Hepatocyte (in vitro differentiated cells): ENCODE measurements at regions not wholly inside any gene's neighbourhood (a gene's known extent, or its start where the extent isn't known, plus 50 kb on each side); places are given as distances from the start of the nearest gene placed in this dataset.
"Not testable (repeated sequence)": the region's sequence is repeated elsewhere in the genome, so short reads cannot be mapped to it uniquely, and the experiment has no call there.

Experiments
- DNase-seq: peaks from one replicate; pipeline ENCODE4 v3.0.0-alpha.2; 2016; ENCODE audit warnings: low spot score
- H2AFZ ChIP-seq: fragments of 200-600 bp; sonication (generic); 2 replicates; pipeline ENCODE4 v1.6.0; 2016; ENCODE audit warnings: antibody characterized with exemption, mild to moderate bottlenecking
- H3K27ac ChIP-seq: fragments of 200-600 bp; sonication (generic); 2 replicates; pipeline ENCODE4 v1.5.1; 2016; ENCODE audit warnings: mild to moderate bottlenecking
- H3K27me3 ChIP-seq: fragments of 200-600 bp; sonication (generic); 2 replicates; pipeline ENCODE4 v1.6.1; 2016
- H3K36me3 ChIP-seq: fragments of 200-600 bp; sonication (generic); replicated peaks from 2 replicates; pipeline ENCODE4 v1.5.1; 2016; ENCODE audit warnings: low read depth; ENCODE audit not compliant: insufficient read depth
- H3K4me1 ChIP-seq: fragments of 200-600 bp; sonication (generic); 2 replicates; pipeline ENCODE4 v1.5.1; 2016; ENCODE audit warnings: mild to moderate bottlenecking, moderate library complexity; ENCODE audit not compliant: insufficient read depth
- H3K4me2 ChIP-seq: fragments of 200-600 bp; sonication (generic); 2 replicates; pipeline ENCODE4 v1.6.0; 2016
- H3K4me3 ChIP-seq: fragments of 200-600 bp; sonication (generic); 2 replicates; pipeline ENCODE4 v1.5.1; 2016; ENCODE audit warnings: mild to moderate bottlenecking
- H3K79me2 ChIP-seq: fragments of 200-600 bp; sonication (generic); 2 replicates; pipeline ENCODE4 v1.6.0; 2017; ENCODE audit warnings: mild to moderate bottlenecking
- H3K9me2 ChIP-seq: fragments of 200-600 bp; sonication (generic); replicated peaks from 2 replicates; pipeline ENCODE4 v1.6.0; 2017; ENCODE audit warnings: mild to moderate bottlenecking; ENCODE audit not compliant: insufficient read depth
- H3K9me3 ChIP-seq: fragments of 200-600 bp; sonication (generic); 2 replicates; pipeline ENCODE4 v1.5.1; 2016; ENCODE audit warnings: low read depth, mild to moderate bottlenecking
- H4K20me1 ChIP-seq: fragments of 200-600 bp; sonication (generic); 2 replicates; pipeline ENCODE4 v1.6.0; 2016; ENCODE audit warnings: mild to moderate bottlenecking; ENCODE audit not compliant: insufficient read depth, poor library complexity, severe bottlenecking
- EZH2 ChIP-seq: fragments of 200-600 bp; sonication (generic); IDR thresholded peaks from 2 replicates; pipeline ENCODE4 v1.6.1; 2016; ENCODE audit warnings: antibody characterized with exemption, mild to moderate bottlenecking, borderline replicate concordance
- EZH2phosphoT487 ChIP-seq: fragments of 200-600 bp; sonication (generic); IDR thresholded peaks from one replicate; pipeline ENCODE4 v1.6.1; 2018; ENCODE audit warnings: antibody characterized with exemption, mild to moderate bottlenecking, low read depth, moderate library complexity; ENCODE audit not compliant: unreplicated experiment, severe bottlenecking
- WGBS: methylation state at CpG from one replicate; pipeline ENCODE4 v1.1.6; 2016; ENCODE audit warnings: low lambda C conversion rate; ENCODE audit errors: missing lambda C conversion rate; 5-methylcytosine and 5-hydroxymethylcytosine counted together
- TF ChIP-seq, protein P1 (sequence below): fragments of 200-600 bp; sonication (generic); IDR thresholded peaks from 2 replicates; pipeline ENCODE4 v1.5.1; 2016; ENCODE audit warnings: antibody characterized with exemption, mild to moderate bottlenecking; ENCODE audit not compliant: poor library complexity

DNA sequence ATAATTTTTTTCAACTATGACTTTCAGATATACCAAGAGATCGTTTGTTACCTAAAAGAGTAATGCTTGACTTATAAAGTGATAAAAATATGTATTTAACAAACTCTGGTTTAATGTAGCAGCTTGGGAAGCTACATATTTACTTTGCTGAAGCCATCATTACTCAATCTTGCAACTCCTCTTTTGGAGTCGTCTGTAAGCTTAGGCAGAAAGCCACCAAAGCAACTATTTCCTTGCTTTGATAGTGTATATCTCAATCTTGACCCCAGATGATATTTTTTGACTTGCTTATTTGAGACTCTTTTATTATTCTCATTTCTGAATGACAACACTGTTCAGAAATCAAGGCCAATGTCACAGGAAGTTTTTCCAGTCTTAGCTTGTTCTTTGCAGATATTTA lies 183.0 kb downstream of the SAMD5 start:
- no peak overlapping the region for H3K4me3 ChIP-seq
- H3K36me3 ChIP-seq: no peaks in the 10 kb centered on the region
- no peaks in the 10 kb centered on the region for H3K9me3 ChIP-seq
- no peak overlapping the region for H3K4me2 ChIP-seq
- WGBS: 62% methylated on average over 2 of the region's 2 CpGs
- TF ChIP-seq, protein P1, sequence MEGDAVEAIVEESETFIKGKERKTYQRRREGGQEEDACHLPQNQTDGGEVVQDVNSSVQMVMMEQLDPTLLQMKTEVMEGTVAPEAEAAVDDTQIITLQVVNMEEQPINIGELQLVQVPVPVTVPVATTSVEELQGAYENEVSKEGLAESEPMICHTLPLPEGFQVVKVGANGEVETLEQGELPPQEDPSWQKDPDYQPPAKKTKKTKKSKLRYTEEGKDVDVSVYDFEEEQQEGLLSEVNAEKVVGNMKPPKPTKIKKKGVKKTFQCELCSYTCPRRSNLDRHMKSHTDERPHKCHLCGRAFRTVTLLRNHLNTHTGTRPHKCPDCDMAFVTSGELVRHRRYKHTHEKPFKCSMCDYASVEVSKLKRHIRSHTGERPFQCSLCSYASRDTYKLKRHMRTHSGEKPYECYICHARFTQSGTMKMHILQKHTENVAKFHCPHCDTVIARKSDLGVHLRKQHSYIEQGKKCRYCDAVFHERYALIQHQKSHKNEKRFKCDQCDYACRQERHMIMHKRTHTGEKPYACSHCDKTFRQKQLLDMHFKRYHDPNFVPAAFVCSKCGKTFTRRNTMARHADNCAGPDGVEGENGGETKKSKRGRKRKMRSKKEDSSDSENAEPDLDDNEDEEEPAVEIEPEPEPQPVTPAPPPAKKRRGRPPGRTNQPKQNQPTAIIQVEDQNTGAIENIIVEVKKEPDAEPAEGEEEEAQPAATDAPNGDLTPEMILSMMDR: no peak
- TF ChIP-seq EZH2phosphoT487: no peak
- TF ChIP-seq EZH2: no peak
- H4K20me1 ChIP-seq: no peaks in the 10 kb centered on the region
- no peaks in the 10 kb centered on the region for H3K9me2 ChIP-seq
- H3K27me3 ChIP-seq: no peaks in the 10 kb centered on the region
- no peak for DNase-seq
- no peak overlapping the region for H2AFZ ChIP-seq
- H3K27ac ChIP-seq: no peak overlapping the region
- H3K4me1 ChIP-seq: no peaks in the 10 kb centered on the region
- H3K79me2 ChIP-seq: no peaks in the 10 kb centered on the region

DNA sequence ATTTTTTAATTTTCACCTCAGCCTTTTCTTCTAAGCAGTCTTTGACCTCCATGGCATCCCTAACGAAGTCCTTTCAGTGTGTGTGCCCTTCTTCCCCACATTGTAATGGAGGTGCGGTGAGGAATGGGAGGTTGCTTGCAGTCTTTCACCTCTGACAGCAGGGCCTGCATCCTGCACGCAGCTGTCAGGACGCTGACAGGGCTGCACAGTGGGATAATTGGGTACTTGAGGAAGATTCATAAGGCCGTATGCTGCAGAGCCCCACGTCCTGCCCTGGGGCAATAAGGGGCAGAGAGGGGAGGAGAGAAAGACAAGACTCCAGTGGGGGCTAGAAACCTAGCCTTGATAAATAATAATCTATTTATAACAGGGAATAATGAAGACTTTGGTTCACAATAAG lies 184.7 kb downstream of the SAMD5 start:
- H3K9me3 ChIP-seq: no peaks in the 10 kb centered on the region
- no peak overlapping the region for H3K27ac ChIP-seq
- H2AFZ ChIP-seq: no peak overlapping the region
- DNase-seq: no peak
- H3K36me3 ChIP-seq: no peaks in the 10 kb centered on the region
- H3K4me3 ChIP-seq: no peak overlapping the region
- H4K20me1 ChIP-seq: no peaks in the 10 kb centered on the region
- H3K27me3 ChIP-seq: no peaks in the 10 kb centered on the region
- 71% methylated on average over 6 of the region's 6 CpGs for WGBS
- H3K9me2 ChIP-seq: no peaks in the 10 kb centered on the region
- no peak overlapping the region for H3K4me2 ChIP-seq
- H3K4me1 ChIP-seq: no peaks in the 10 kb centered on the region
- no peak for TF ChIP-seq EZH2
- no peak for TF ChIP-seq EZH2phosphoT487
- TF ChIP-seq, protein P1: no peak
- H3K79me2 ChIP-seq: no peaks in the 10 kb centered on the region

DNA sequence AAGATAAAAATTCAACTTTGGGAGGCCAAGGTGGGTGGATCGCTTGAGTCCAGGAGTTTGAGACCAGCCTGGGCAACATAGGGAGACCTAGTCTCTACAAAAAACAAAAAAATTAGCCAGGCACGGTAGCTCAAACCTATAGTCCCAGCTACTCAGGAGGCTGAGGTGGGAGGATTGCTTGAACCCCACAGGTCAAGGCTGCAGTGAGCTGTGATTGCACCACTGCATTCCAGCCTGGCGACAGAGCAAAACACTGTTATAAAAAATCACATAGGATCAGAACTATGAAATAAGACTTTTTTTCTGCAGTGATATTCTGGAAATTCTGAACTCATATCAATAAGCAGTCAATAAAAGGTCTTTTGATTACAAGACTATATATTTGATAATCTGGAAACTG lies 186.1 kb downstream of the SAMD5 start:
- H3K4me2 ChIP-seq, H3K36me3 ChIP-seq, H2AFZ ChIP-seq, H3K79me2 ChIP-seq, H3K27ac ChIP-seq, H3K4me1 ChIP-seq, H3K9me3 ChIP-seq, H4K20me1 ChIP-seq, H3K9me2 ChIP-seq, H3K27me3 ChIP-seq, DNase-seq, H3K4me3 ChIP-seq: not testable (repeated sequence)
- 95% methylated on average over 3 of the region's 3 CpGs for WGBS

DNA sequence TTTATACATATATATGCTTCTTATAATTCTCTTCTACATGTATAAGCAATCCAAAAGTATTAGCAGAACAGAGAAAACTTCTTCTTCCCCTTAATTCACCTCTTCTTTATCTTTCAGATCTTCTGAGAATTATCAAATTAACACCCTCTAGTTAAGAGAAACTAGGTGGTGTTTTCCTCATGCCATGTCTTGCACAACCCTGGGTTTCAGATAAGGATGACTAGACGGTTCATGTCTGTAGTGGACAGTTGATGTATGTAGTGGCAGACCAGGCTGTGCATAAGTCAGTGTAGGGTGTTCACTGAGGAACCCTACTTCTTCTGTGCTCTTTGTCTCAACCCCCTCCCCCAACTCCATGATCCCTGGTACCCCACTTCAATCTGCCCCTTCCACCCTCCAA lies 187.3 kb downstream of the SAMD5 start:
- Histone ChIP-seq H3K36me3 (no peaks in the 10 kb centered on the region), H3K9me2 (no peaks in the 10 kb centered on the region), H2AFZ (no peak overlapping the region), H3K27me3 (no peaks in the 10 kb centered on the region), H3K27ac (no peak overlapping the region), H3K9me3 (no peaks in the 10 kb centered on the region), H3K4me3 (no peak overlapping the region), H4K20me1 (no peaks in the 10 kb centered on the region), H3K4me1 (peaks cover 4% of the 10 kb centered on the region), H3K79me2 (no peaks in the 10 kb centered on the region), H3K4me2 (no peak overlapping the region)
- no peak for TF ChIP-seq EZH2
- WGBS: 50% methylated on average over 1 of the region's 1 CpG
- DNase-seq: no peak

DNA sequence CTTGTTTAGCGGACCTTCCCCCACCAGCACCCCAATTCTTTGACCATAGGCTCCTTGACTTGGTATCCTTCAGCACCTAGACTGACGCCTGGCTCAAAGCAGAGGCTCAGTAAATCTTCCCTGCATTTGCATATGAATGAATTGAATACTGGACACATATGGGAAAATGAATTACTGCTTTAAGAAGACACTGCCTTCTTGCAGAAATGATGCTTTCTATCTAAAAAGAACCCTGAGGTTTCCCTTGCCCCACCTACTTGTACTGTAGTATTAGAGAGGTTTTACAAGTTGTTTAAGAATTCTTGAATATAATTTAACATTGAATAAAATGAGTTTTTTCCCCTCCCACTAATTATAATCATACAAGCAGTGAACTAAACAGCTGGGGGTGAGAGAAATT lies 190.7 kb downstream of the SAMD5 start:
- Histone ChIP-seq H3K9me2 (no peaks in the 10 kb centered on the region), H4K20me1 (no peaks in the 10 kb centered on the region), H3K4me1 (peaks cover 4% of the 10 kb centered on the region), H3K79me2 (no peaks in the 10 kb centered on the region), H3K27ac (no peak overlapping the region), H2AFZ (no peak overlapping the region), H3K4me3 (no peak overlapping the region), H3K4me2 (no peak overlapping the region), H3K36me3 (no peaks in the 10 kb centered on the region), H3K9me3 (no peaks in the 10 kb centered on the region), H3K27me3 (no peaks in the 10 kb centered on the region)
- no peak for TF ChIP-seq EZH2phosphoT487
- TF ChIP-seq, protein P1: no peak
- TF ChIP-seq EZH2: no peak
- WGBS: 93% methylated on average over 2 of the region's 2 CpGs
- no peak for DNase-seq
